ENCODE measurements at regions not wholly inside any gene's neighbourhood (a gene's known extent, or its start where the extent isn't known, plus 50 kb on each side); places are given as distances from the start of the nearest gene placed in this dataset.

DNA sequence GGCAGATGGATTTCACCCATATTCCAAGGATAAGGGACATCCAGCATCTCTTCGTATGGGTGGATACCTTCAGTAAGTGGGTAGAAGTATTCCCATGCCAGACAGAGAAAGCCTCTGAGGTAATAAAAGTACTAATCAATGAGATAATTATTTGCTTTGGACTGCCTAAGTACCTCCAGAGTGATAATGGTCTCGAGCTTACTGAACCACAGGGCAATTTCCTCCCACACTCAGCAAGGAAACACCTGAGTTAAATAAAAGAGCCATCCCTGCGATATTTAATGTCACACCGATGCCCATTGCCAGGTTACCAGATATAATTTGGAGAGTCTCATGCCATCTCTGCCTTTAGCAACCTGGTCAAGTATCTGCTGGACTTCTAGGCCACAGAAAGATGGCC is 70.6 kb upstream of the MPEG1 start:
- no peak for DNase-seq
- H3K27me3 ChIP-seq = no peaks in the 10 kb centered on the region
- no peak overlapping the region for H3K27ac ChIP-seq
- H3K36me3 ChIP-seq = no peaks in the 10 kb centered on the region
- no peak for TF ChIP-seq POLR2AphosphoS5 (IDR thresholded peaks at IDR 0.05)
- TF ChIP-seq POLR2A (IDR thresholded peaks at IDR 0.05) = no peak
- TF ChIP-seq, protein P1, sequence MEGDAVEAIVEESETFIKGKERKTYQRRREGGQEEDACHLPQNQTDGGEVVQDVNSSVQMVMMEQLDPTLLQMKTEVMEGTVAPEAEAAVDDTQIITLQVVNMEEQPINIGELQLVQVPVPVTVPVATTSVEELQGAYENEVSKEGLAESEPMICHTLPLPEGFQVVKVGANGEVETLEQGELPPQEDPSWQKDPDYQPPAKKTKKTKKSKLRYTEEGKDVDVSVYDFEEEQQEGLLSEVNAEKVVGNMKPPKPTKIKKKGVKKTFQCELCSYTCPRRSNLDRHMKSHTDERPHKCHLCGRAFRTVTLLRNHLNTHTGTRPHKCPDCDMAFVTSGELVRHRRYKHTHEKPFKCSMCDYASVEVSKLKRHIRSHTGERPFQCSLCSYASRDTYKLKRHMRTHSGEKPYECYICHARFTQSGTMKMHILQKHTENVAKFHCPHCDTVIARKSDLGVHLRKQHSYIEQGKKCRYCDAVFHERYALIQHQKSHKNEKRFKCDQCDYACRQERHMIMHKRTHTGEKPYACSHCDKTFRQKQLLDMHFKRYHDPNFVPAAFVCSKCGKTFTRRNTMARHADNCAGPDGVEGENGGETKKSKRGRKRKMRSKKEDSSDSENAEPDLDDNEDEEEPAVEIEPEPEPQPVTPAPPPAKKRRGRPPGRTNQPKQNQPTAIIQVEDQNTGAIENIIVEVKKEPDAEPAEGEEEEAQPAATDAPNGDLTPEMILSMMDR (IDR thresholded peaks at IDR 0.05) = no peak
- TF ChIP-seq EP300 (IDR thresholded peaks at IDR 0.05) = no peak
- no peaks in the 10 kb centered on the region for H3K9me3 ChIP-seq
- peaks cover 0 to 7% (median 2%) of the 10 kb centered on the region in 4 donors for H3K4me1 ChIP-seq
- no peak overlapping the region for H3K4me3 ChIP-seq
- 56 to 75% (median 58%) methylated on average over 4 of the region's 4 CpGs for WGBS, 5 donors
- intact Hi-C loops (cut with DNase I; ENCODE audit: low total_unique reads) = no loop called here

DNA sequence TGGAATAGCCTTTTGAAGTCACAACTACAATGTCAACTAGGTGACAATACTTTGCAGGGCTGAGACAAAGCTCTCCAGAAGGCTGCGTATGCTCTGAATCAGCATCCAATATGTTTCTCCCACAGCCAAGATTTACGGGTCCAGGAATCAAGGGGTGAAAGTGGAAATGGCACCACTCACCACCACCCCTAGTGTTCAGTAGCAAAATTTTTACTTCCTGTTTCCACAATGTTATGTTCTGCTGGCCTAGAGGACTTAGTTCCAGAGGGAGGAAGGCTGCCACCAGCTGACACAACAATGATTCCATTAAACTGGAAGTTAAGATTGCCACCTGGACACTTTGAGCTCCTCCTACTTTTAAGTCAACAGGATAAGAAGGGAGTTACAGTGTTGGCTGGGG is 68.5 kb upstream of the MPEG1 start:
- H3K4me1 ChIP-seq = peaks cover 0 to 7% (median 2%) of the 10 kb centered on the region in 4 donors
- no peaks in the 10 kb centered on the region for H3K27me3 ChIP-seq
- intact Hi-C loops (cut with DNase I; ENCODE audit: low total_unique reads) = no loop called here
- no peak for DNase-seq
- 63 to 88% (median 77%) methylated on average over 2 of the region's 2 CpGs for WGBS, 5 donors
- H3K27ac ChIP-seq = no peak overlapping the region
- no peaks in the 10 kb centered on the region for H3K9me3 ChIP-seq
- no peak overlapping the region for H3K4me3 ChIP-seq
- H3K36me3 ChIP-seq = no peaks in the 10 kb centered on the region
- TF ChIP-seq, protein P1 (IDR thresholded peaks at IDR 0.05) = no peak
- TF ChIP-seq EP300 (IDR thresholded peaks at IDR 0.05) (no peak), POLR2AphosphoS5 (IDR thresholded peaks at IDR 0.05) (no peak), POLR2A (IDR thresholded peaks at IDR 0.05) (no peak)

DNA sequence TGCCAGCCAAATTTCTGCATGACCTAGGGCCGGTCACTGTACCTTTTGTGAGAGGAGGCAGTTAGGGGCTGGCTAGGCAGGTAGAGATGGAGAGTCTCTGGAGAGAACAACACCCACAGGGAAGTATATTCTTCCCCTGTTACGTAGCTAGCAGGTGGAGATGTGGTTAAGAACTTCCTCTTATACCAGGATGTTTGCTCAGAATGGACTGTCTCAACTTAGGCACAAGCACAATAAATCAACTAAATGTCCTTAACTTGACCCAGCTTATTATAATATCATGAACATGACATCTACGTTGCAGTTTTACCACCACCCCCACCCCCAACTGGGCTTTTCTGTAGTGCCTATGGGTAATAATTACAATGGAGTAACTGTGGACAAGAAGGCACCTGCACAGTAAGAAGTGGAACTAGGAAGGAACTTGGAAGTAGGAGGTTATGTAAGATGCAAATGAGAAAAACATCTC is 60.7 kb upstream of the MPEG1 start:
- H3K27me3 ChIP-seq = no peaks in the 10 kb centered on the region
- intact Hi-C loops (cut with DNase I; ENCODE audit: low total_unique reads) = no loop called here
- peak overlapping the region in 2 of 5 donors; percentile 54 to 57 for H3K27ac ChIP-seq
- H3K36me3 ChIP-seq = no peaks in the 10 kb centered on the region
- no peaks in the 10 kb centered on the region for H3K9me3 ChIP-seq
- peaks cover 0 to 17% (median 5%) of the 10 kb centered on the region in 4 donors for H3K4me1 ChIP-seq
- peak in 1 of 2 donors; percentile 67 for DNase-seq
- 29 to 50% (median 41%) methylated on average over 3 of the region's 3 CpGs for WGBS, 5 donors
- no peak overlapping the region for H3K4me3 ChIP-seq
- TF ChIP-seq POLR2A (IDR thresholded peaks at IDR 0.05) = no peak
- TF ChIP-seq EP300 (IDR thresholded peaks at IDR 0.05) = no peak
- TF ChIP-seq, protein P1 (IDR thresholded peaks at IDR 0.05) = no peak
- TF ChIP-seq POLR2AphosphoS5 (IDR thresholded peaks at IDR 0.05) = peak in 1 of 3 donors; percentile 5

DNA sequence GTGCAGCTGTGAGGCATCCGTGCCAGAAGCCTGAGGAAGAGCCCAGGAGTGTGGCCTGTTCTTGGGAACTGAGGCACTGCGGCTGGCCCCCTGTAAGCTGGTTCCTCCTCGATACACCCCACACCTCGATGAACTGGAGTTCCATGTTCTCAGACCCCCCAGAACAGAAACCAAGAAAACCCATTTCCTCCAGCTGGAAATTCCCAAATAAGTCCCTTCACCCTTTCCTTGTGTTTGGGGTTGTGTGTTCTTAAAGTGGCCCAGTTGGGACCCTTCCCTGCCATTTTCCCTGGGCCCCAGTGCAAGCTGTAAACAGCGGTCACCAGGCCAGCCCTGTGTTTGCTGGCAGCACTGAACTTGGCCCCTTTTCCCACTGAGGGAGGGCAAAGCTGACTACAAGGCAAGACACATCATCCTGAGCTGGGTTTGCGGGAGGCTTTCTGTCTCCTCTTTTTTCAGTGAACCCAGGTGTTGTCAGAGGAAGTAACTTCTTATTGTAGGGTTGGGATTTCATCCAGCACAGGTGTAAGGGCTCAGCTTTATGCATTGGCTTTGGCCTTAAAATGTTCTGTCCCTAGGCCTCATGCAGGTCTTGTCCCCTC is 60.1 kb upstream of the MPEG1 start:
- Histone ChIP-seq H3K27ac (peak overlapping the region in 2 of 5 donors; percentile 54 to 57), H3K36me3 (no peaks in the 10 kb centered on the region), H3K9me3 (no peaks in the 10 kb centered on the region), H3K27me3 (no peaks in the 10 kb centered on the region), H3K4me1 (peaks cover 0 to 21% (median 5%) of the 10 kb centered on the region in 4 donors), H3K4me3 (no peak overlapping the region)
- intact Hi-C loops (cut with DNase I; ENCODE audit: low total_unique reads) = no loop called here
- no peak for DNase-seq
- TF ChIP-seq, protein P1 (IDR thresholded peaks at IDR 0.05) = no peak
- TF ChIP-seq EP300 (IDR thresholded peaks at IDR 0.05) = no peak
- no peak for TF ChIP-seq POLR2AphosphoS5 (IDR thresholded peaks at IDR 0.05)
- TF ChIP-seq POLR2A (IDR thresholded peaks at IDR 0.05) = no peak
- WGBS, 5 donors = 78 to 92% (median 91%) methylated on average over 5 to 6 of the region's 6 CpGs
